A549 (cell line): ENCODE measurements at regions not wholly inside any gene's neighbourhood (a gene's known extent, or its start where the extent isn't known, plus 50 kb on each side); places are given as distances from the start of the nearest gene placed in this dataset.

ENCODE experiments used
- ATAC-seq, 2 experiments: fragments of 200-7000 bp in 1 of 2; fragments of >200 bp in 1 of 2; cut with Nextera tagmentation in 1 of 2; cut with Tn5 transposase in 1 of 2; 3 replicates each; pipeline versions ENCODE4 v1.8.0 to v1.9.1; 2018 to 2020; ENCODE audit warnings: mild to moderate bottlenecking in 1 of 2, moderate library complexity in 1 of 2
- CTCF ChIA-PET: fragments of 300-600 bp; sonication (Branson Sonifier 250); formaldehyde crosslinking; extraction: SDS; loops from one replicate; lab custom pipeline; 2021; ENCODE audit warnings: antibody characterized with exemption, inconsistent platforms; lab: Yijun Ruan, JAX
- POLR2A ChIA-PET: fragments of 350-600 bp; formaldehyde crosslinking; extraction: SDS; loops from one replicate; lab custom pipeline; 2021; ENCODE audit warnings: antibody characterized with exemption, inconsistent platforms; lab: Yijun Ruan, JAX
- DNase-seq, 2 experiments: peaks; one replicate each; pipeline versions ENCODE4 v3.0.0 to v3.0.0-alpha.2; 2011 to 2016; ENCODE audit warnings: low read depth in 1 of 2, low spot score in 1 of 2
- FAIRE-seq: peaks from 2 replicates; lab custom pipeline; 2011; peaks lifted over from hg19 to GRCh38; lab: Jason Lieb, UNC
- H3K27ac ChIP-seq, 2 experiments: fragments of >200 bp; sonication (Bioruptor Twin); formaldehyde crosslinking; 3 replicates each; pipeline ENCODE4 v1.5.1; 2016 to 2017
- H3K4me1 ChIP-seq: fragments of >200 bp; sonication (Bioruptor Twin); formaldehyde crosslinking; 3 replicates; pipeline ENCODE4 v1.6.1; 2016
- H3K4me2 ChIP-seq: fragments of >200 bp; sonication (Bioruptor Twin); formaldehyde crosslinking; 3 replicates; pipeline ENCODE4 v1.6.1; 2016
- H3K4me3 ChIP-seq: fragments of >200 bp; sonication (Bioruptor Twin); formaldehyde crosslinking; 3 replicates; pipeline ENCODE4 v1.5.1; 2016
- H3K9me3 ChIP-seq: fragments of >200 bp; sonication (Bioruptor Twin); formaldehyde crosslinking; 3 replicates; pipeline ENCODE4 v1.6.1; 2016
- HES2 ChIP-seq: fragments of >200 bp; sonication (Bioruptor Twin); formaldehyde crosslinking; IDR thresholded peaks from 2 replicates; pipeline ENCODE4 v1.6.1; 2016
- WGBS: methylation state at CpG from one replicate; pipeline ENCODE4 v1.1.6; 2017; ENCODE audit errors: missing lambda C conversion rate; 5-methylcytosine and 5-hydroxymethylcytosine counted together

GRCh38 chr4:140208921-140209320 lies 54.9 kb upstream of the MAML3 start:
- no peak overlapping the region for H3K27ac ChIP-seq
- H3K4me1 ChIP-seq = peaks cover 5% of the 10 kb centered on the region; the same call in 2 of the 3 replicates
- DNase-seq = no peak
- 72% methylated on average over 1 of the region's 1 CpG for WGBS
- no peak for TF ChIP-seq HES2
- TF ChIP-seq, all 56 proteins: peak for 0
- ChIA-PET CTCF (no interaction called here), POLR2A (no interaction called here)
- Histone ChIP-seq H3K9me3 (no peaks in the 10 kb centered on the region), H3K4me2 (no peak overlapping the region), H3K4me3 (no peak overlapping the region)
- ATAC-seq (no peak), FAIRE-seq (no peak)
